ENCODE measurements at regions not wholly inside any gene's neighbourhood (a gene's known extent, or its start where the extent isn't known, plus 50 kb on each side); places are given as distances from the start of the nearest gene placed in this dataset.

GRCh38 chr7:156282816-156283215, 357.8 kb upstream of the RNF32 start:
- TF ChIP-seq CTCF (IDR thresholded peaks at IDR 0.05) = no peak

- TF ChIP-seq CTCF (IDR thresholded peaks at IDR 0.05) = no peak
These were observed 360.9 kb upstream of the RNF32 start for GRCh38 chr7:156279635-156280034.

GRCh38 chr7:156275292-156275691, 365.3 kb upstream of the RNF32 start:
- TF ChIP-seq CTCF (IDR thresholded peaks at IDR 0.05) = no peak

GRCh38 chr7:156274557-156274956, 366.0 kb upstream of the RNF32 start:
- no peak for TF ChIP-seq CTCF (IDR thresholded peaks at IDR 0.05)

GRCh38 chr7:156261581-156261980, 379.0 kb upstream of the RNF32 start:
- TF ChIP-seq CTCF (IDR thresholded peaks at IDR 0.05) = no peak

GRCh38 chr7:156257904-156258303, 382.7 kb upstream of the RNF32 start:
- no peak for TF ChIP-seq CTCF (IDR thresholded peaks at IDR 0.05)

- TF ChIP-seq CTCF (IDR thresholded peaks at IDR 0.05) = no peak
These were observed 384.9 kb upstream of the RNF32 start for GRCh38 chr7:156255635-156256034.

- no peak for TF ChIP-seq CTCF (IDR thresholded peaks at IDR 0.05)
These were observed 388.7 kb upstream of the RNF32 start for GRCh38 chr7:156251861-156252260.
